Fibroblast of skin of left quadriceps (primary cell): ENCODE measurements at regions not wholly inside any gene's neighbourhood (a gene's known extent, or its start where the extent isn't known, plus 50 kb on each side); places are given as distances from the start of the nearest gene placed in this dataset.
"Not testable (repeated sequence)": the region's sequence is repeated elsewhere in the genome, so short reads cannot be mapped to it uniquely, and the experiment has no call there.

ENCODE experiments used
- DNase-seq, 2 experiments: peaks; one replicate each; pipeline ENCODE4 v3.0.0-alpha.2; 2013; ENCODE audit warnings: low read depth in 2 of 2

- no peak for DNase-seq
Observed at GRCh38 chr5:18687429-18687828, 1053.2 kb downstream of the TAF11L14 start.

GRCh38 chr5:18699681-18700080 lies 1065.4 kb downstream of the TAF11L14 start:
- no peak for DNase-seq

GRCh38 chr5:18702821-18703220 lies 1068.6 kb downstream of the TAF11L14 start:
- no peak for DNase-seq

- no peak for DNase-seq
Observed at GRCh38 chr5:18712936-18713485, 1078.8 kb downstream of the TAF11L14 start.

- no peak for DNase-seq
Observed at GRCh38 chr5:18720002-18720401, 1085.7 kb downstream of the TAF11L14 start.

GRCh38 chr5:18732556-18733479 lies 1098.6 kb downstream of the TAF11L14 start:
- no peak for DNase-seq

GRCh38 chr5:18736051-18736398 lies 1101.8 kb downstream of the TAF11L14 start:
- no peak for DNase-seq

- not testable (repeated sequence) for DNase-seq
Observed at GRCh38 chr5:18736736-18737135, 1102.5 kb downstream of the TAF11L14 start.

- no peak for DNase-seq
Observed at GRCh38 chr5:18740301-18740700, 1106.0 kb downstream of the TAF11L14 start.

GRCh38 chr5:18742830-18743229 lies 1108.6 kb downstream of the TAF11L14 start:
- no peak for DNase-seq

- no peak for DNase-seq
Observed at GRCh38 chr5:18744441-18744840, 1110.2 kb downstream of the TAF11L14 start.

GRCh38 chr5:18745042-18745987 lies 1111.1 kb downstream of the TAF11L14 start:
- DNase-seq: no peak

GRCh38 chr5:18745988-18746615 lies 1111.8 kb downstream of the TAF11L14 start:
- DNase-seq: no peak

GRCh38 chr5:18749763-18750162 lies 1115.5 kb downstream of the TAF11L14 start:
- DNase-seq: no peak

- DNase-seq: no peak
Observed at GRCh38 chr5:18752317-18752716, 1118.1 kb downstream of the TAF11L14 start.

- no peak for DNase-seq
Observed at GRCh38 chr5:18754201-18754600, 1119.9 kb downstream of the TAF11L14 start.

- no peak for DNase-seq
Observed at GRCh38 chr5:18761801-18762200, 1127.5 kb downstream of the TAF11L14 start.

GRCh38 chr5:18764161-18764560 lies 1129.9 kb downstream of the TAF11L14 start:
- DNase-seq: no peak

- no peak for DNase-seq
Observed at GRCh38 chr5:18765304-18765703, 1131.0 kb downstream of the TAF11L14 start.

GRCh38 chr5:18771097-18771610 lies 1136.9 kb downstream of the TAF11L14 start:
- no peak for DNase-seq

GRCh38 chr5:18772475-18772874 lies 1138.2 kb downstream of the TAF11L14 start:
- DNase-seq: peak in 1 of 2 experiments; percentile 7
